Keratinocyte (primary cell): ENCODE measurements at regions not wholly inside any gene's neighbourhood (a gene's known extent, or its start where the extent isn't known, plus 50 kb on each side); places are given as distances from the start of the nearest gene placed in this dataset.

Experiments
- DNase-seq: peaks from one replicate; pipeline ENCODE4 v3.0.0-alpha.2; 2011; ENCODE audit warnings: low read depth, missing footprints, low spot score
- FAIRE-seq: peaks from 2 replicates; lab custom pipeline; 2011; peaks lifted over from hg19 to GRCh38; lab: Jason Lieb, UNC
- H2AFZ ChIP-seq: 2 replicates; pipeline ENCODE4 v1.6.0; 2012; ENCODE audit warnings: low read length, control low read depth, inconsistent platforms; ENCODE audit not compliant: control insufficient read depth
- H3K27ac ChIP-seq: 2 replicates; pipeline ENCODE4 v1.5.1; 2011; ENCODE audit warnings: low read length; ENCODE audit not compliant: control insufficient read depth, insufficient read depth
- H3K27me3 ChIP-seq: 3 replicates; pipeline ENCODE4 v1.6.0; 2011; ENCODE audit warnings: low read length; ENCODE audit not compliant: control insufficient read depth, insufficient read depth; ENCODE audit errors: extremely low read depth
- H3K36me3 ChIP-seq, 2 experiments: 2 replicates in 1 of 2; 3 replicates in 1 of 2; pipeline ENCODE4 v1.5.1; 2011; ENCODE audit warnings: low read length in 2 of 2, mild to moderate bottlenecking in 1 of 2; ENCODE audit not compliant: control insufficient read depth in 2 of 2, insufficient read depth in 2 of 2; ENCODE audit errors: extremely low read depth in 1 of 2
- H3K4me1 ChIP-seq: 3 replicates; pipeline ENCODE4 v1.5.1; 2011; ENCODE audit warnings: low read length; ENCODE audit not compliant: control insufficient read depth, insufficient read depth; ENCODE audit errors: extremely low read depth
- H3K4me2 ChIP-seq: 3 replicates; pipeline ENCODE4 v1.6.0; 2011; ENCODE audit warnings: low read depth, low read length; ENCODE audit not compliant: control insufficient read depth, insufficient read depth; ENCODE audit errors: extremely low read depth
- H3K4me3 ChIP-seq, 3 experiments: fragments of 200-600 bp in 1 of 3; sonication (generic) in 1 of 3; 2 replicates in 2 of 3; 3 replicates in 1 of 3; pipeline ENCODE4 v1.5.1; 2011 to 2016; ENCODE audit warnings: low read length in 3 of 3, mild to moderate bottlenecking in 3 of 3, control low read depth in 2 of 3, inconsistent platforms in 1 of 3, low read depth in 1 of 3, mixed read lengths in 1 of 3, mixed run types in 1 of 3, moderate library complexity in 1 of 3; ENCODE audit not compliant: control insufficient read depth in 2 of 3, insufficient read depth in 2 of 3; ENCODE audit errors: extremely low read depth in 1 of 3
- H3K79me2 ChIP-seq: 2 replicates; pipeline ENCODE4 v1.6.0; 2012; ENCODE audit warnings: low read length; ENCODE audit not compliant: control insufficient read depth, insufficient read depth
- H3K9ac ChIP-seq: 3 replicates; pipeline ENCODE4 v1.6.0; 2011; ENCODE audit warnings: low read length; ENCODE audit not compliant: control insufficient read depth, insufficient read depth; ENCODE audit errors: extremely low read depth
- H3K9me1 ChIP-seq: 3 replicates; pipeline ENCODE4 v1.6.0; 2011; ENCODE audit warnings: low read length; ENCODE audit not compliant: control insufficient read depth, insufficient read depth; ENCODE audit errors: extremely low read depth
- H3K9me3 ChIP-seq: 2 replicates; pipeline ENCODE4 v1.5.1; 2012; ENCODE audit warnings: low read depth, low read length; ENCODE audit not compliant: control insufficient read depth
- H4K20me1 ChIP-seq: 3 replicates; pipeline ENCODE4 v1.6.0; 2011; ENCODE audit warnings: low read length; ENCODE audit not compliant: control insufficient read depth, insufficient read depth; ENCODE audit errors: extremely low read depth
- CTCF ChIP-seq, 3 experiments: IDR thresholded peaks in 1 of 3; conservative IDR thresholded peaks in 1 of 3; optimal IDR thresholded peaks in 1 of 3; 2 replicates in 2 of 3; 3 replicates in 1 of 3; pipeline versions ENCODE3 to v1.5.1; 2011; ENCODE audit warnings: low read length in 3 of 3, mild to moderate bottlenecking in 3 of 3, moderate library complexity in 2 of 3, control low read depth in 1 of 3, inconsistent platforms in 1 of 3; ENCODE audit not compliant: insufficient read depth in 2 of 3; ENCODE audit errors: extremely low read depth in 1 of 3
- EZH2 ChIP-seq: IDR thresholded peaks from one replicate; pipeline ENCODE4 v1.6.1; 2012; ENCODE audit warnings: inconsistent platforms, mild to moderate bottlenecking, low read length, moderate library complexity
- dilution Hi-C: fragments of 300-500 bp; cut with MboI; formaldehyde crosslinking; loops from one replicate; pipeline ENCODE4 v1.7.0; 2020; ENCODE audit warnings: low sequenced_read_pairs; ENCODE audit not compliant: extremely low pct_ligation_motif_present

- no peak overlapping the region for H3K4me3 ChIP-seq
- H3K9ac ChIP-seq: no peak overlapping the region
- H3K4me1 ChIP-seq: no peaks in the 10 kb centered on the region
- no peaks in the 10 kb centered on the region for H3K79me2 ChIP-seq
- FAIRE-seq (no peak), DNase-seq (no peak)
- no peaks in the 10 kb centered on the region for H3K9me1 ChIP-seq
- H3K27ac ChIP-seq: no peak overlapping the region
- no peaks in the 10 kb centered on the region for H4K20me1 ChIP-seq
- H3K4me2 ChIP-seq: no peak overlapping the region
- dilution Hi-C loops: no loop called here
- H2AFZ ChIP-seq: no peak overlapping the region
- H3K27me3 ChIP-seq: no peaks in the 10 kb centered on the region
- H3K9me3 ChIP-seq: no peaks in the 10 kb centered on the region
- no peaks in the 10 kb centered on the region for H3K36me3 ChIP-seq
- TF ChIP-seq CTCF (optimal IDR thresholded peaks at IDR 0.05 in 1 of 3, IDR thresholded peaks at IDR 0.05 in 1 of 3, conservative IDR thresholded peaks at IDR 0.05 in 1 of 3; ENCODE audit: extremely low read depth in 1 of 3, insufficient read depth in 2 of 3, low read length in 3 of 3) (no peak), EZH2 (no peak)
These were observed 156.0 kb downstream of the TBX22 start for GRCh38 chrX:80170581-80170980.

DNA sequence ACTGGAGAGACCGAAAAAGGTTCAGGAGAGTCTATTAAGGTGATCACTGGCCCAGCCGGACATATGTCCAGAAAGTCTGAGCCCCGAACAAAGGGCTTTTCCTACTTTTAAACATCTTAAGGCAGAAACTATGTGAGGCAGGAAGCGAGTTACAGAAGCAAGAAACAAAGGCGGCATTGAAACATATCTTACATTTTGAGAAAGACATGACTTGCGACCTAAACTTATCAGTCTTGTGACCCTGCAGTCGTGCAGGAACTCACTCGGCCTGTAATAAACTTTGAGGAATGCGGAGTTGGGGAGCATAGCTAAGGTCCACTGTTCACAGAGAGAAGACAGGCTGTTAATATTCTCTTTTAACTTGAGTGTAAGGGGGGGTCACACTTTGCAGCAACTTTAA lies 158.7 kb downstream of the TBX22 start:
- H3K9ac ChIP-seq: no peak overlapping the region
- H3K9me3 ChIP-seq: no peaks in the 10 kb centered on the region
- no peak overlapping the region for H3K4me2 ChIP-seq
- FAIRE-seq (no peak), DNase-seq (no peak)
- H3K27ac ChIP-seq: no peak overlapping the region
- no peaks in the 10 kb centered on the region for H3K9me1 ChIP-seq
- dilution Hi-C loops: no loop called here
- H3K36me3 ChIP-seq: no peaks in the 10 kb centered on the region
- no peak overlapping the region for H2AFZ ChIP-seq
- no peak overlapping the region for H3K4me3 ChIP-seq
- no peaks in the 10 kb centered on the region for H4K20me1 ChIP-seq
- no peaks in the 10 kb centered on the region for H3K27me3 ChIP-seq
- H3K4me1 ChIP-seq: no peaks in the 10 kb centered on the region
- TF ChIP-seq EZH2: no peak
- TF ChIP-seq CTCF (optimal IDR thresholded peaks at IDR 0.05 in 1 of 3, IDR thresholded peaks at IDR 0.05 in 1 of 3, conservative IDR thresholded peaks at IDR 0.05 in 1 of 3; ENCODE audit: extremely low read depth in 1 of 3, insufficient read depth in 2 of 3, low read length in 3 of 3): no peak
- H3K79me2 ChIP-seq: no peaks in the 10 kb centered on the region
